ENCODE measurements at regions not wholly inside any gene's neighbourhood (a gene's known extent, or its start where the extent isn't known, plus 50 kb on each side); places are given as distances from the start of the nearest gene placed in this dataset.

GRCh38 chr14:53500191-53500590, 347.1 kb upstream of the DDHD1 start:
- no peaks in the 10 kb centered on the region for H3K27me3 ChIP-seq (ENCODE audit: control insufficient read depth, low read length)
- TF ChIP-seq CTCF (IDR thresholded peaks at IDR 0.05; ENCODE audit: low read depth, low read length, poor library complexity, severe bottlenecking) (no peak), EZH2phosphoT487 (IDR thresholded peaks at IDR 0.05; ENCODE audit: borderline replicate concordance, low read length) (no peak)
- no peak overlapping the region for H3K27ac ChIP-seq (ENCODE audit: low read depth, low read length)
- peaks cover 4% of the 10 kb centered on the region for H3K9me3 ChIP-seq (ENCODE audit: control insufficient read depth, insufficient read depth, low read length)
- H3K4me2 ChIP-seq (ENCODE audit: low read length), result no peak overlapping the region
- no peak overlapping the region for H3K4me3 ChIP-seq (ENCODE audit: low read length)
- no peaks in the 10 kb centered on the region for H4K20me1 ChIP-seq (ENCODE audit: control insufficient read depth, insufficient read depth, low read depth, low read length)
- no peaks in the 10 kb centered on the region for H3K9me2 ChIP-seq (replicated peaks; ENCODE audit: control insufficient read depth, low read length)
- no peaks in the 10 kb centered on the region for H3K4me1 ChIP-seq (ENCODE audit: control insufficient read depth, low read length)
- H3K36me3 ChIP-seq (ENCODE audit: control insufficient read depth, low read length), result no peaks in the 10 kb centered on the region
- no peaks in the 10 kb centered on the region for H3K79me2 ChIP-seq (ENCODE audit: control insufficient read depth, low read length)
- H3F3A ChIP-seq (ENCODE audit: control insufficient read depth, insufficient read depth), result no peaks in the 10 kb centered on the region

- TF ChIP-seq CTCF (IDR thresholded peaks at IDR 0.05; ENCODE audit: low read depth, low read length, poor library complexity, severe bottlenecking) (no peak), EZH2phosphoT487 (IDR thresholded peaks at IDR 0.05; ENCODE audit: borderline replicate concordance, low read length) (no peak)
- Histone ChIP-seq H3F3A (ENCODE audit: control insufficient read depth, insufficient read depth) (no peaks in the 10 kb centered on the region), H3K9me2 (replicated peaks; ENCODE audit: control insufficient read depth, low read length) (no peaks in the 10 kb centered on the region), H3K36me3 (ENCODE audit: control insufficient read depth, low read length) (no peaks in the 10 kb centered on the region), H4K20me1 (ENCODE audit: control insufficient read depth, insufficient read depth, low read depth, low read length) (no peaks in the 10 kb centered on the region), H3K4me3 (ENCODE audit: low read length) (no peak overlapping the region), H3K4me1 (ENCODE audit: control insufficient read depth, low read length) (no peaks in the 10 kb centered on the region), H3K4me2 (ENCODE audit: low read length) (no peak overlapping the region), H3K27me3 (ENCODE audit: control insufficient read depth, low read length) (no peaks in the 10 kb centered on the region), H3K9me3 (ENCODE audit: control insufficient read depth, insufficient read depth, low read length) (no peaks in the 10 kb centered on the region), H3K27ac (ENCODE audit: low read depth, low read length) (no peak overlapping the region), H3K79me2 (ENCODE audit: control insufficient read depth, low read length) (no peaks in the 10 kb centered on the region)
Measured at GRCh38 chr14:53496668-53497067, 343.5 kb upstream of the DDHD1 start.

GRCh38 chr14:53495846-53496343, 342.8 kb upstream of the DDHD1 start:
- Histone ChIP-seq H3K4me3 (ENCODE audit: low read length) (no peak overlapping the region), H3K4me1 (ENCODE audit: control insufficient read depth, low read length) (no peaks in the 10 kb centered on the region), H3F3A (ENCODE audit: control insufficient read depth, insufficient read depth) (no peaks in the 10 kb centered on the region), H3K9me2 (replicated peaks; ENCODE audit: control insufficient read depth, low read length) (no peaks in the 10 kb centered on the region), H3K36me3 (ENCODE audit: control insufficient read depth, low read length) (no peaks in the 10 kb centered on the region), H3K79me2 (ENCODE audit: control insufficient read depth, low read length) (no peaks in the 10 kb centered on the region), H3K4me2 (ENCODE audit: low read length) (no peak overlapping the region), H3K9me3 (ENCODE audit: control insufficient read depth, insufficient read depth, low read length) (no peaks in the 10 kb centered on the region), H4K20me1 (ENCODE audit: control insufficient read depth, insufficient read depth, low read depth, low read length) (no peaks in the 10 kb centered on the region), H3K27ac (ENCODE audit: low read depth, low read length) (no peak overlapping the region), H3K27me3 (ENCODE audit: control insufficient read depth, low read length) (no peaks in the 10 kb centered on the region)
- TF ChIP-seq CTCF (IDR thresholded peaks at IDR 0.05; ENCODE audit: low read depth, low read length, poor library complexity, severe bottlenecking), result no peak
- no peak for TF ChIP-seq EZH2phosphoT487 (IDR thresholded peaks at IDR 0.05; ENCODE audit: borderline replicate concordance, low read length)

Measured in DOHH2 (cell line).